ENCODE measurements at regions not wholly inside any gene's neighbourhood (a gene's known extent, or its start where the extent isn't known, plus 50 kb on each side); places are given as distances from the start of the nearest gene placed in this dataset.

DNA sequence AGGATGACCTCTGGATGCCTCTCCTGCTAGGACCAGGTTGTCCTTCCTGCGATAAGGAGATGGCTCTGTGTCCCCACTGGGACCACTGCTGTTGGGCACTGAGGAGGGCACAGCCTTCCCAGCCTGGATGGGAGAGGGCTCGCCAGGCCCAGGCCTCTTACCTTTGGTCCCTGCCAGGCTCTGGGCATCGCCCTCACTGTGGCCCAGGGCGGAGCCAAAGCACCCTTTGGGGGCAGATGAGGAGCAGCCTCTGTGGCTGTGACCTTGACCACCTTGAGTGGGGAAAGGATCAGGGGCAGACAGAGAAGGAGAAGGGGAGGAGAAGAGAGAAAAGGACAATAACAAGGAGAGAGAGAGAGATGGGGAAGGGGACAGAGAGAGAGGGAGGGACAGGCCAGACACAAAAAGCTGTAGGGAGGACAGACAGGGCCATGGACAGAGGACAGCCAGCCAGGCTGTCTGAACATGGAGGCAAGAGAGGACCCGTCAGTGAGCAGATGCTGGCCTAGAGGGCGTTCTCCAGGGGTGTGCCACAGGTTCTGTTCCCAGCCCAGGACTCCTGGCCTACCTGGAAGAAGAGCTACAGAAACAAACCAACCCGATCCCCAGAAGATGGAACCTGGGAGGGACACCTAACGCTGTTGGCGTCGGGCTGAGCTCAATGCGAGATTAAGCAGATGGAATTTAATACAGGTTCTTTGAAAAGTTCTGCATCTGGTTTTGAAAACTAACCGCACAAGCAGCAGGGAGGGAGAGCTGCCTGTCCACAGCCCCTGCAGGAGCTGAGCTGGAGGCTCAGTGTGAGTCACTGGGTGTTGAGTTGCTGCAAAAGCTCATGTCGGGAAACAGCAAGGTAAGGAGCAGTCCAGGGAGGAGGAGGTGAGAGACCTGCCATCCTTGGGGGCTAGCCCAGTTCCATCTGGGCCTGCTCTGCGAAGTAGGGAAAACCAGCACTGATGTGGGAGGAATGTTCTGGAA lies 262.1 kb downstream of the PTPRU start:
- H3K36me3 Mint-ChIP-seq (ENCODE audit: low read depth): no peaks in the 10 kb centered on the region
- Histone ChIP-seq H3K36me3 (ENCODE audit: control insufficient read depth, insufficient read depth, low read length) (no peaks in the 10 kb centered on the region), H3K4me3 (ENCODE audit: low read length) (no peak overlapping the region), H3K9me3 (ENCODE audit: control insufficient read depth, low read length) (peaks cover 25% of the 10 kb centered on the region), H3K27me3 (ENCODE audit: control insufficient read depth, insufficient read depth, low read length, poor library complexity, severe bottlenecking) (no peaks in the 10 kb centered on the region), H3K9ac (ENCODE audit: extremely low read depth, low read length, poor library complexity, severe bottlenecking) (no peak overlapping the region), H3K4me1 (ENCODE audit: control insufficient read depth, insufficient read depth, low read length) (no peaks in the 10 kb centered on the region), H3K27ac (ENCODE audit: low read depth, low read length) (no peak overlapping the region)
- 86 to 96% methylated on average over 7 to 14 of the region's 14 CpGs for WGBS, 2 experiments (ENCODE audit: insufficient coverage in 1 of 2, insufficient read length in 1 of 2)
- H3K9me3 Mint-ChIP-seq: peaks cover 25% of the 10 kb centered on the region
- H3K4me1 Mint-ChIP-seq: peaks cover 8% of the 10 kb centered on the region
- H3K4me3 Mint-ChIP-seq: no peak overlapping the region
- DNase-seq: no peak
- H3K27me3 Mint-ChIP-seq (ENCODE audit: insufficient read depth): peaks cover 12% of the 10 kb centered on the region
- H3K27ac Mint-ChIP-seq: no peak overlapping the region
- TF ChIP-seq, protein P1, sequence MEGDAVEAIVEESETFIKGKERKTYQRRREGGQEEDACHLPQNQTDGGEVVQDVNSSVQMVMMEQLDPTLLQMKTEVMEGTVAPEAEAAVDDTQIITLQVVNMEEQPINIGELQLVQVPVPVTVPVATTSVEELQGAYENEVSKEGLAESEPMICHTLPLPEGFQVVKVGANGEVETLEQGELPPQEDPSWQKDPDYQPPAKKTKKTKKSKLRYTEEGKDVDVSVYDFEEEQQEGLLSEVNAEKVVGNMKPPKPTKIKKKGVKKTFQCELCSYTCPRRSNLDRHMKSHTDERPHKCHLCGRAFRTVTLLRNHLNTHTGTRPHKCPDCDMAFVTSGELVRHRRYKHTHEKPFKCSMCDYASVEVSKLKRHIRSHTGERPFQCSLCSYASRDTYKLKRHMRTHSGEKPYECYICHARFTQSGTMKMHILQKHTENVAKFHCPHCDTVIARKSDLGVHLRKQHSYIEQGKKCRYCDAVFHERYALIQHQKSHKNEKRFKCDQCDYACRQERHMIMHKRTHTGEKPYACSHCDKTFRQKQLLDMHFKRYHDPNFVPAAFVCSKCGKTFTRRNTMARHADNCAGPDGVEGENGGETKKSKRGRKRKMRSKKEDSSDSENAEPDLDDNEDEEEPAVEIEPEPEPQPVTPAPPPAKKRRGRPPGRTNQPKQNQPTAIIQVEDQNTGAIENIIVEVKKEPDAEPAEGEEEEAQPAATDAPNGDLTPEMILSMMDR (conservative IDR thresholded peaks at IDR 0.05): no peak

DNA sequence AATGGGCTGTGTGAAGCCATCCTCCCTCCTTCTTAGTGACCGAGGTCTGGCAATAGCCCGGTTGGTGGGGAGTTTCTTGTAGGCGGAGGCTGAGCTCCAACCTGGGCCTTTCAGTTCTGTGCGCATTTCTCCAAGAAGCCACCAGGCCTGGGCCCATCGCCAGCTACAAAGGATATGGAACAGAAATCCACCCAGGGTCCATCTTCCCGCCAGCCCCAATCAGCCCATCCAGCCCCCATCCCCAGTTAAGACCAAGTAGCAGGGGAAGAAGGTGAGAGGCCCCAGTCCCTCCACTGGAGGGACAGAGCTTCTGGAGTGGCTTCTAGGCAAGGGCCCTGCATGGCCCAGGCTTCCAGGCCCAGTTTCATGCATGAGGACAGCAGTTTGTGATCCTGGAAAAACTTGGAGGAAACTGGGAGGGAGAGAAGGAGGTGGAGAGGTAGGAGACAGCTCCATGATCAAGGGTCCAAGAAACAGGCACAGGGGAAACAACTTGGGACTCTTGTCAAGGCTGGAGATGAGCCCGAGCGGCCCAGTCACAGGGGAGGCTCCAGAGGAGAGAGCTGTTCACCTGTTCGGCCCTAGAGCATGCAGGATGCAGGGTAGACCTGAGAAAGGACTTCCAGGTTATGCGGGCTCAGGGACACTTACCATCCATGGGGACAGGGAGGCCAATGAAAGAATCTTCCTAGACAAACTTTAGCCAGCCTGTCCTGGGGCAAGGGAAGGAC lies 261.2 kb downstream of the PTPRU start:
- Histone ChIP-seq H3K9me3 (ENCODE audit: control insufficient read depth, low read length) (peaks cover 25% of the 10 kb centered on the region), H3K36me3 (ENCODE audit: control insufficient read depth, insufficient read depth, low read length) (no peaks in the 10 kb centered on the region), H3K4me1 (ENCODE audit: control insufficient read depth, insufficient read depth, low read length) (no peaks in the 10 kb centered on the region), H3K27me3 (ENCODE audit: control insufficient read depth, insufficient read depth, low read length, poor library complexity, severe bottlenecking) (no peaks in the 10 kb centered on the region), H3K9ac (ENCODE audit: extremely low read depth, low read length, poor library complexity, severe bottlenecking) (no peak overlapping the region), H3K27ac (ENCODE audit: low read depth, low read length) (no peak overlapping the region), H3K4me3 (ENCODE audit: low read length) (no peak overlapping the region)
- Mint-ChIP-seq H3K27ac (no peak overlapping the region), H3K9me3 (peaks cover 29% of the 10 kb centered on the region), H3K4me1 (peaks cover 1% of the 10 kb centered on the region), H3K4me3 (no peak overlapping the region), H3K36me3 (ENCODE audit: low read depth) (no peaks in the 10 kb centered on the region), H3K27me3 (ENCODE audit: insufficient read depth) (peaks cover 12% of the 10 kb centered on the region)
- WGBS, 2 experiments (ENCODE audit: insufficient coverage in 1 of 2, insufficient read length in 1 of 2): 91 to 94% methylated on average over 4 to 10 of the region's 10 CpGs
- no peak for DNase-seq
- TF ChIP-seq, protein P1 (conservative IDR thresholded peaks at IDR 0.05): no peak

DNA sequence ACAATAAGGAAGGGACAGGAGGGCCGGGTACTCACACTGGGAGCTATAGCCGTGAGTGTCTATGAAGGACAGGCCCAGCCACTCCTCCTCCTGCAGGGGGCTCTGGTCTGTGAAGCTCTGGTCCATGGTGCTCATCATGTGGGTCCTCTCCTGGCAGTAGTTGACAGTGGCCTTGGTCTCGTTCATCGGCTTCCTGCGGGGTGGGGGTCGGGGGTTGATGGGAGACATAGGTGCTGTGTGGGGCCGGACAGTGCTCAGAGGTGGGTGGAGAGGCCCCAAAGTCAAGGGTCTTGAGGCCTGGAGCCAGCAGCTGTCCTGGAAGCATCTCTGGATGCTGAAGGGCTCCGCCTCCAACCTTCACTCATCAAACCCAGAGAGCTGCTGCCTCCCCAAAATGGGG lies 260.4 kb downstream of the PTPRU start:
- Histone ChIP-seq H3K27ac (ENCODE audit: low read depth, low read length) (no peak overlapping the region), H3K36me3 (ENCODE audit: control insufficient read depth, insufficient read depth, low read length) (no peaks in the 10 kb centered on the region), H3K9ac (ENCODE audit: extremely low read depth, low read length, poor library complexity, severe bottlenecking) (no peak overlapping the region), H3K4me1 (ENCODE audit: control insufficient read depth, insufficient read depth, low read length) (no peaks in the 10 kb centered on the region), H3K4me3 (ENCODE audit: low read length) (no peak overlapping the region), H3K27me3 (ENCODE audit: control insufficient read depth, insufficient read depth, low read length, poor library complexity, severe bottlenecking) (no peaks in the 10 kb centered on the region), H3K9me3 (ENCODE audit: control insufficient read depth, low read length) (peaks cover 25% of the 10 kb centered on the region)
- H3K4me3 Mint-ChIP-seq: no peak overlapping the region
- 92 to 93% methylated on average over 3 to 8 of the region's 8 CpGs for WGBS, 2 experiments (ENCODE audit: insufficient coverage in 1 of 2, insufficient read length in 1 of 2)
- H3K36me3 Mint-ChIP-seq (ENCODE audit: low read depth): no peaks in the 10 kb centered on the region
- TF ChIP-seq, protein P1 (conservative IDR thresholded peaks at IDR 0.05): peak; percentile 39
- H3K27ac Mint-ChIP-seq: no peak overlapping the region
- DNase-seq: no peak
- H3K27me3 Mint-ChIP-seq (ENCODE audit: insufficient read depth): peaks cover 12% of the 10 kb centered on the region
- peaks cover 29% of the 10 kb centered on the region for H3K9me3 Mint-ChIP-seq
- peaks cover 1% of the 10 kb centered on the region for H3K4me1 Mint-ChIP-seq

Data from endodermal cell (in vitro differentiated cells).